K562 (cell line): ENCODE measurements at regions not wholly inside any gene's neighbourhood (a gene's known extent, or its start where the extent isn't known, plus 50 kb on each side); places are given as distances from the start of the nearest gene placed in this dataset.

Experiments used
- MYBL2 ChIP-seq, 2 experiments: fragments of 450-650 bp in 1 of 2; sonication (generic) in 1 of 2; formaldehyde crosslinking in 1 of 2; IDR thresholded peaks; 2 replicates each; pipeline versions ENCODE4 v1.6.1 to v1.8.1; 2017 to 2022; ENCODE audit warnings: borderline replicate concordance in 1 of 2, inconsistent platforms in 1 of 2, low read depth in 1 of 2, mild to moderate bottlenecking in 1 of 2, missing genetic modification reagents in 1 of 2, moderate library complexity in 1 of 2
- NFATC3 ChIP-seq: fragments of 450-650 bp; IDR thresholded peaks from 2 replicates; pipeline ENCODE4 v1.6.1; 2017; ENCODE audit warnings: mild to moderate bottlenecking
- SMAD4 ChIP-seq: fragments of 250-450 bp; sonication (Bioruptor Pico); conservative IDR thresholded peaks from 2 replicates; pipeline ENCODE4 v1.8.0; 2021; ENCODE audit warnings: inconsistent platforms, mild to moderate bottlenecking, moderate library complexity
- ZBTB7A ChIP-seq: IDR thresholded peaks from 2 replicates; pipeline ENCODE4 v1.6.1; 2011; ENCODE audit warnings: low read depth, mild to moderate bottlenecking, low read length, moderate library complexity, borderline replicate concordance; ENCODE audit not compliant: control insufficient read depth

DNA sequence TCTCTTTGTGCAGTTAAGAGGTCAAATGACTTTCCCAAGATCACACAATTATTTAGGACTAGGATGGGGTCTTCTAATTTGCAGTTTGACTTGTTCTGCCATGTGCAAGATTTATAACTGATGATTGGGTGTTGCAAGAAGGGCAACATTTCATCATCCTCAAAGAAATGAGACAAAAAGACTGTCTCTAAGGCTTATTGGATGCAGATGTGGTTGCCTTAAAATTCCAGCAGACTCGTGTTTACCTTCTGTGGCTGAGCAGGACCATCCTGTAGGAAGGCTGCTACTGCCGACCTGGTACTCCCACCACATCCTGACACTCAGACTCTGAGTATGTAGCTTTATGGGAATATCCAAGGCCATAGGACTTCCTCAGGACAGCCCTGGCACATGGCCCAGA, 99.9 kb upstream of the SGIP1 start:
- TF ChIP-seq SMAD4 (CRISPR knock-in tag) (no peak), NFATC3 (no peak), MYBL2 (IDR thresholded peaks at IDR 0.05; ENCODE audit: low read depth) (no peak), MYBL2 (CRISPR knock-in tag; IDR thresholded peaks at IDR 0.05; ENCODE audit: borderline replicate concordance) (no peak), ZBTB7A (no peak)
